Esophagus mucosa (tissue), 1 donor: ENCODE measurements at regions not wholly inside any gene's neighbourhood (a gene's known extent, or its start where the extent isn't known, plus 50 kb on each side); places are given as distances from the start of the nearest gene placed in this dataset.

Experiments
- ATAC-seq: fragments of 200-7000 bp; cut with Tn5 transposase; one replicate; pipeline ENCODE4 v1.9.1; 2020
- donor health status: DM: yes; HTN: yes; CAD: no.

DNA sequence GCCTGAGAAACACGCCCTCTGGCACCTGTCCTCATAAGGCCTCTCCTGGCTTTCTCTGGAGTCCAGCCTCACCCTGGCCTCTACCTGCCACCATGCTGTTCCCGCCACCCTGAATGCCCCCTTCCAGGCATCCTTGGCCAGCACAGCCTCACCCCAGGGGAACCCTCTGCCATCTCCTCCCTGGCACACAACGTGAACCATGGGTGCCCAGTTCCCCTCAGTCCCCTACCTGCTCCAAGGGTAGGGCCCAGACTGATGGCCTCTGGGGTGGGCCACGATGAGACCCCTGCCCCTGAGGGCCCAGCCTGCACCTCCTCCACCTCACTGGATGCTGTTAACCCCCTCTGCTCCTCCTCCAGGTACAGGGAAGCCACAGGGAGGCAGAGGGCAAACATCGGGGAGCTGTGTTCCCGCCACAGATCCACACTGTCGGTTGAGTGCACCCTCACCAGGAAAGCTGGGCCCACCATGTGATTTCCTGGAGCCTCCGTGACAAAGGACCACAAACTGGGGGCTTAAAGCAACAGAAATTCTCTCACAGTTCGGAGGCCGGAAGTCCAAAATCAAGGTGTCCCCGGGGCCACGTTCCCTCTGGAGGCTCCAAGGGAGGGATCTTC, 169.6 kb downstream of the BRD1 start:
- no peak for ATAC-seq

DNA sequence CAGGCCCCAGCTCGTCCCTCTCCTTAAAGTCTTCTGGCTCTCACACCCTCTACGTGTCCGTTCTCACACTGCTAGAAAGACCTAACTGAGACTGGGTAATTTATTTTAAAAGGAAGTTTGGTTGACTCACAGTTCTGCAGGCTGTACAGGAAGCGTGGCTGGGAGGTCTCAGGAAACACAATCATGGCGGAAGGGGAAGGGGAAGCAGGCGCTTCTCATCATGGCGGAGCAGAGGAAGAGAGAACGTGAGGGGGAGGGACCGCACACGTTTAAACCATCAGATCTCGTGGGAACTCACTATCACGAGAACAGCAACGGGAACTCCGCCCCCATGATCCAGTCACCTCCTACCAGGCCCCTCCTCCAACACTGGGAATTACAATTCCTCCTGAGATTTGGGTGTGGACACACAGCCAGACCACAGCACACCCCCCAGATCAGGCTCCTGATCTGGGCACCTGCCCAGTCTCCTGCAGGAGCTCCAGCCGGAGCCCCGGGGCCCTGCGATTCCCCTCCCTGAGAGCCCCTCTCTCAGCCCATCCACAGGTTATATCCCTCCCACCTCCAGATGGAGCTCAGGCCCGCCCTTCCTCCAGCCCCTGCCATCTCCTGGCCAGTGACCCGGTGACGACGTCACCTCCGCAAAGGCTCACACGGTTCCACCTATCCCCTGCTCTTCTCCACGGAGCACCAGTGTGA, 170.2 kb downstream of the BRD1 start:
- ATAC-seq: peak; percentile 62

DNA sequence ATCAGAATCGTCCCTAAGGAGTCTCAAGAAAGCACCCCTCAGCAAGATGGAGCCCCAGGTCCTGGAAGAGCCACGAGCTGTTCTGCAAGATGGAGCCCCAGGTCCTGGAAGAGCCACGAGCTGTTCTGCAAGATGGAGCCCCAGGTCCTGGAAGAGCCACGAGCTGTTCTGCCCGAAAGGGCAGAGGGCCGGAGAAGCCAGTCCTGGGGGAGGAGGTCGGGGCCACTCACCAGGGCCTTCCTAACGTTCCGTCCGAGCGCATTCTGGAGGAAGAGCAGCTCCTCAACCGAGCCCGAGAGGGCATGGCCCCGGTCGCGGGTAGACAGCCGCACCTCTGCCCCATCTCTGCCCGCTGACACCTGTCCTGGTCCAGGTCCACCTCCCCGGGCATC, 170.8 kb downstream of the BRD1 start:
- ATAC-seq: peak; percentile 48

DNA sequence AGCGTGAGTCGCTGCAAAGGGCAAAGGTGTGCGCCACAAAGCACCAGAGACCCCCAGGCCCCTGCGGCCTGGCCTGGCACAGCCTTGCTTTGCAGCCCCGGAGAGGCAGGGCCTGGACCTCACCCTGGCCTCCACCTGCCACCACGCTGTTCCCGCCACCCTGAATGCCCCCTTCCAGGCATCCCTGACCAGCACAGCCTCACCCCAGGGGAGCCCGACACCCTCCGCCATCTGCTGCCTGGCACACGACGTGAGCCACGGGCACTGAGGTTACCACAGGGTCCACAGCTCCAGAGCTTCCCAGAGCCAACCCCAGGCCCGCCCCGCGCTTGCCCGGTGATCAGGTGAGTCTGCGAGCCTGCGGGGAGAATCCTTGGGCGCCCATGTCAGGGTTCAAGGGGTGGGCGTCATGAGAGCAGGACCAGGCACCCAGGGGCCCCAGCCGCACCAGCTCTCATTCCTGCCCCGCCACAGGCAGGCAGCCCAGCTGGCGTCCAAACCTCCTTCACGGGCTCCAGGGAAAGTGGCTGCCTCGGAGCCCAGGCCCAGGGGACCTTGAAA, 171.3 kb downstream of the BRD1 start:
- ATAC-seq: peak; percentile 8

DNA sequence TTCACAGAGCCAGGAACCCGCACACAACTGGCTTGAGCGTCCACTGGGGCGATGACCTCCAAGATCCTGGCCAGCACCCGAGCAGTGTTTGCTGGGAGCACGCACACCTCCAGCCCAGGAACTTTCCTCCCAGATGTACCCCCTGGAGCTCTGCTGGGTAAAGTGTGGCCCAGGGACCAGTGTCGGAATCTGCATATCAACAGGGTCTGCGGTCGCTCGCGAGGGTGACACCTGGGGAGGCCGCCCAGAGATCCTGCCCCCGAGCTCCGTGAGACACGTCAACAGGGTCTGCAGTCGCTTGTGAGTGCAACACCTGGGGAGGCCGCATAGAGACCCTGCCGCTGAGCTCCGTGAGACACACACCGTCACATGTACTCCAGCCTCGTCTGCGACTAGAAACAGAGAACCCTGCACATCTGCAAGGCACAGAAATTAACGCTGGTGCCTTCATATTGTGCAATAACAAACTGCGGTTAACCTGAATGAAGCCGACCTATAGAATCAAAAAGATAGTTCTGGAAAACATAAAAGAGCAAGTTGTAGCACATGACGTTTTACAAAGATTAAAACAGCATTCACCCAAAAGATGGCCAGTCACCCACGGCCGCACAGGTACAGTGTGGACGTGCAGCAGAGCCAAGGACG, 172.4 kb downstream of the BRD1 start:
- ATAC-seq: no peak

DNA sequence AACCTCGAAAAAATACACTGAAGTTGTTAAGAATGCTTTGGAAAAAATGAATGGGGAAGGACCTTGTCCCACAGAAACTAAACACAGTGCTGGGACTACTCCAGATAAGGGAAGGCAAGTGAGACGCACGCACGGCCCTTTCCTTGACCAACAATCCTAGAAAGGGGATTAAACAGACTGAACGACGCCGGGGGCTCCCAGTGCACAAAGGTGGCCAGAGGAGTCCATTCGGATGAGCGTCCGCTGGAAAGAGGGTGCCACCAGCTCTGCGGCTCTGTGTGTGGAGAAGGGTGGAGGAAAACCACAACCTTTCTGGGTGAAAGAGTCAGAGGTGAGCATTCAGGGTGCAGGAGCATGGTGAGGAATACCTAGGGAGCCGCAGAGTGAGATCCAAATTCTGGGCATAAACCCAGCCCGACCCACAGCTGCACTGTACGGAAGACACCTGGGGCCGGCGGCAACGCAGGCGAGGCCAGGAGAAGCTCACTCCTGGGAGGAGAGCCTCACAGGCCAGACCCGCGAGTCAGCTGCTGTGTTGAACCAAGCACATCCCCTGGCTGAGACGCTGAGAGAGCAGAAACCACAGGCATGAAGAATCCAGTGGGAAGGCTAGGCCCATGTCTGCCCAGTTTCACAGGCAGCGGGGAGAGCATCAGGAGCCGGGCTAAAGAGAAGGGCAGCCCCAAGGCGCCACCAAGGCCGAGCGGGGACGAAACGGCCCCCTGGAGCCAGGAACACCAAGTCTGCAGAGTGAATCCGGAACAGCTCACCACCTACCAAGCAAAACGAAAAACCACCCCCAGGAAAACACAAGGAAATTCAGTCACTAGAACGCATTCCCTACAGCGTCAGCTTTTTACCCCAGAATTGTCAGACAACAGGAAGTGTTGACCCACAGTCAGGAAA, 177.1 kb downstream of the BRD1 start:
- no peak for ATAC-seq

DNA sequence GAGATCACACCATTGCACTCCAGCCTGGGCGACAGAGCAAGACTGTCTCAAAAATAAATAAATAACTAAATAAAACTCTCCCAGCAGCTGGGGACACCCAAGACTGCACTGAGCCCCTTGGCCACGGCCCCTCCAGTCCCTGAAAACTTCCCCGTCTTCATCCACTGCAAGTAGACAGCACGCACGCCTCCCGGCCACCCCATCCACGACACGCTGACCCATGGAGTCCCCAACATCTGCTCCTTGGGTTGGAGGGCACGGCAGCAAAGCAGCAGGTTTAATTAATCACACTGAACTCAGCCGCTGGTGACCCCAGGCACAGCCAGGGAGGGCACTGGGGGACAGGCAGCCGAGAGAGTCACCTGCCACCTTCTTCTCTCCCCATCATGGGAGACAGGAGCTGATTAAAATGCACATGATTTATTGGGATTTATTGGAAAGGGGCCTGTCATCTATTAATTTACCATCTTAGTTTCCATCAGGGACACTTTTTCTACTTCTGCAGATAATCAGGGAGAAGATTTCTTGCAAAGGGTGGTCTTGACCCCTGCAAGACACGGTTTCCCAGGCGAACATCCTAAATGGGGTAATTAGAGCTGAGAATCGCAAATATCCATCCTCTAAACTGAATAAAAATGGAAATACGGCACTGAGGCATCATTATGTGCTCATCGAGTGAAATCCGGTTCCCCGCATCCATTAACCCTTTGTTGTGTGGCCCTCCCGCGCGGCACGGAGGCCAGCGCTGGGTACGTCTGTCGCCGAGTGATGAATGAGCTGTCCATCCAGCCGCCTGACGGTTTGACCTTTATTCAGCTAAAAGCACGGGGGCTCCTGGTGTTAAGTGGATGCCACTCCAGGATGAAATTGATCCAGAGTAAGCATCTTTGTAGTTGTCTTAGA, 178.3 kb downstream of the BRD1 start:
- no peak for ATAC-seq

DNA sequence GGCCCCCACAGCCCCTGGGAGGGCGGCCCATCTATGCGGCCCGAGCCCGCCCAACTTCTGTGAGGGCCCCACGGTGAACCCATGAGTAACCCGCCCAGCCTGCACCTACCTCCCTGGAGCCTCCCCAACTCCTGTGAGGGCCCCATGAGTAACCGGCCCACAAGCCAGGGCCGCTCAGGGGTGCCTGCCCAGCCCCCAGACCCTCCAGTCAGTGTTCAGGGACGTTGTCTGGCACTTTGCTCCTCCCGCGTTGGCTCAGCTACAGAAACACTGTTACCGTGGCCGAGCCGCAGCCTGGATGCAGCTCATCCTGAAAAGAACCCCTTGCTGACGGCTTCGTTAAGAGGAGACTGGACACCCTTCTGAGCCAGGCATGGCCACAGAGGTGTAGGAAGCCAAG, 179.6 kb downstream of the BRD1 start:
- ATAC-seq: no peak

DNA sequence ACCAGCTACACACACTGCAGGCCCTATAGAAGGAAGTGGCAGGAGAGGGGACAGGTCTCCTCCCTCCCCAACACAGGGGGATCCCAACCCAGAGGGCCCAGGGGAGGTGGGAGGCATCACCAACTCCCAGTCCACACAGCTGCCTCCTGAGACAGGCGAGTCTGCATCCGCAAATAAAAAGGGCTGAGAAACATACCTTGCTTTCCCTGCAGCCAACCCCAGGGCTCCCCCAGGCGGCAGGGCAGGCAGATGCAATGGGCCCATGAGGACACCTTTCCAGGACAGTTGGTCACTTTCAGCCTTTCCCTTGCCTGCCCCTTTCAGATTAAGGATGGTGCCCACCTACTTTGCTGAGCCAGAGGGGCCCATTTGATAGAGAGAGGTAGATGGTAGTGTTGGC, 180.0 kb downstream of the BRD1 start:
- ATAC-seq: no peak

DNA sequence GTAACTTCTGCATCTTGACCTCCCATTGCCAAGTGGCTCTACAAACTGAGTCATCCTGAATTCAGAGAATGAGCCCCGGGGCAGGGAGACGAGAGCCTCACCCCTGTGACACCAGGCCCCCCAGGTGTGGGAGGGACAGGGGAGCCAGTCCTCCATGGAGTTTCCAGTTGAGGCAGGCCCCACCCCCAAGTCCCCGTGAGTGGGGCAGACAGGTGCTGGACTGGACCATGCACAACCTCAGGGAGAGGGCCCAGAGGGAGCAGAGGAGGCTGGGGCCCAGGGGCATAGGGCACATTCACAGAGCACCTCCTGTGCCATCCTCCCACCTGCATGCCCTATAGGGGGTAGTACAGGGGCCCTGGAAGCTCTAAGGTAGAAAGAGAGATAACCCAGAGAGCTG, 180.8 kb downstream of the BRD1 start:
- ATAC-seq: no peak

DNA sequence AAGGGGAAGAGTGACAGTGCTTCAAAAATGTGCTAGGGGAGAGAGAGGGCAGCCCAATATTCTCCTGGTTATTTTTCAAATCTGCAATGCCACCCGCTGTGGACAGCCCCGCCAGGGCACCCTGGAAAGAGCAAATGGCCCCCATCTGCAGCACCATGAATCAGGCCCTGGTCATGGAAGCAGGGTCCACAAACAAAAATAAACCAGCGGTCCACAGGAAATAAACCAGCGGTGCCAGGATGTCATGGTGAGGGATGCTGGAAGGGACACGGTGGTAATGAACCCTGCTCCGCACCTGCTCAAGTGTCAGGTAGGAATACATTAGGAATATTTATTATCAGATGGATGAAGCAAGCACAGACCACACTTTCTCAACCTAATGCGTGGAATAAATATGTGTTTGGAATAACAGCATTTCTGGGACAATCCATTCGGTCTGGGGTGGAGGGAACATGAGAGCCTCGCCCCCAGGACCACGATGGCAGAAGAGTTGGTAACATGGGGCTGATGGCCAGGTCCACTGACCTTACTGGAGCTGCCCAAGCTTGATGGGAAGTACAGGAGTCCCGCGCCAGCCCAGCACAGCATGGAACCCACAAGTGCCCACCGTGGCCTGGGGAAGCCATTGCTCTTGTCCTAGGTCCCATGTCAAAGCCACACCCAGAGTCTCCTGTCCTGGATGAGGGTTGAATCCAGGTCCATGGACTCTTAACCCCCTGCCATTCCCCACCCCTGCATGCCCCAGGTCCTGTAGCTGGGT, 181.7 kb downstream of the BRD1 start:
- no peak for ATAC-seq

DNA sequence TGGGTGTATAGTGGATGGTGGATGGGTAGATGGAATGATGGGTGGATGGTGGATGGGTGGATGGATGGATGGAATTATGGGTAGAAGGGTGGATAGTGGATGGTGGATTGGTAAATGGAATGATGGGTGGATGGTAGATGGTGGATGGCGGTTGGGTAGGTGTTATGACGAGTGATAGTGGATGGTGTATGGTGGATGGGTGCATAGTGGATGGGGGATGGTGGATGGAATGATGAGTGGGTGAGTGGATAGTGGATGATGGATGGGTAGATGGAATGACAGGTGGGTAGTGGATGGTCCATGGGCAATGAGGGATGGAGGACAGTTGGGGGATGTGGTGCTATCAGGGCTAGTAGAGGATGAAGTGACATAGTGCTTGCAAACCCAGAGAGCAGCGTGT, 182.4 kb downstream of the BRD1 start:
- no peak for ATAC-seq

DNA sequence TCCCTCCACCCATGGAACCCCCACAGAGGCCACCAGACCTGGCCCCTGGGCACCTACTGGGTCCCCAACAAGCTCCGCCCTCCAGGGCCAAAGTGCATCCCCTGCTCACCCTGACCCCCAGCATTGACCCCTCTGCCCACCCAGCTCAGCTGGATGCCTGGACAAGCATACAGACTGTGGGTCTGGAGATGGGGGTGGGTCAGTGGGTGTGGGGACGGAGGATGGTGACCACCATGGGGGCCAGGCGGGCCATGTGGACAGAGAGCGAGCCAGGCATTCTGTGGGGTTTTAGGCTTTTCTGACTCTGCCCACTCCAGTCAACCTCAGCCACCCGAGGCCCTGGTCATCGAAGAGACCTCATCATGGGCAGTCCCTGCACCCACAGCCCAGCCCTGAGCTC, 183.7 kb downstream of the BRD1 start:
- ATAC-seq: no peak

DNA sequence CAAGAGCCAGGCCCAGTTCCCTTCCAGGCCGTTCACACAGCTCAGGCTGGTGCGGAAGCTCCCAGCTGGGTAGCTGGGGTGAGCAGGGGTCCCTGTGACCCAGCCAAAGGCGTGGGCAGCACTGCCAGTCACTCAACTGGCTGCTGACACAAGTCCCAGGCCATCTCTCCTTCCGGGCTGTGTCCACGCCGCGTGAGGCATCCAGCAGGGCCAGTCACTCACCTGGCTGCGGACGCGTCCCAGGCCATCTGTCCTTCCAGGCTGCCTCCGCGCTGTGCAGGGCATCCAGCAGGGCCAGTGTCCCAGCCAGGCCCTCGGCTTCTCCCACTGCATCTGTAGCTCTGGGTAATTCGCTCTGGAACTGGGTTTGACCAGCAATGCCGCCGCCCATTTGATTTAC, 184.2 kb downstream of the BRD1 start:
- ATAC-seq: no peak

DNA sequence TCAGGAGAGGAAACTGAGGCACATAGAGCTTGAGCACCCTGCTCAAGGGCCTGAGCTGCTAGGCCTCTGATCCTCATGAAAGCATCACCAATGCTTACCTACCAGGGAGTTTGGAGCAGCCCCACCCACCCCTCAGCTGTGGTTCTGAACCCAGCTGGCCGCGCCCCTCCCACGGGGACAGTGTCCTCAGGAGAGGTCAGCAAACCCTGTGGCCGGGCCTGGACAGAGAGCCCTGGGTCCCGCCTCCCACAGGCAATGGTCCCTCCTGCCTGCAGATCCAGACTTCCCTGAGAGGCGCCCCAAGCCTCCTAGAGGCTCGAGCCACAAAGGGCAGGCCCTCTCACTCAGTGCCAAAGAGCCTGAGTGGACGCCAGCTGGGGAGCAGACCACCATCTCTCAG, 184.9 kb downstream of the BRD1 start:
- no peak for ATAC-seq

DNA sequence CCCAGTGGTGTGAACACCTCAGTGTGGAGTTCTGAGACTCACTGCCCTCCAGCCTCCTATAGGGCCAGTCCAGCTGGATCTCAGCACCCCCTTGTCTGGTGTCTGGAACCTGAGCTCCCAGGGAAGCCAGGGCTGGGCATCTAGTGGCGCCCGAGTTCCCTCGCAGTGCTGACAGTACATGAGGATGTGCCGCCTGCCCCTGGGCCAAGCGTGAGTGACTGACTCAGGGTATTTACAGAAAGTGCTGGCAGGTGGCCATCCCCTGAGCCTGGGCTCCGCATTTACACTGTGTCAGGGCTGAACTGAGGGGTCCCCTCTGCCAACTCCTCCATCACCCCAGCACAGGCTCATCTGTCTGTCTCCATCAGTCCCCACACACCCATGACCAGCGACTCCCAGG, 185.3 kb downstream of the BRD1 start:
- no peak for ATAC-seq

DNA sequence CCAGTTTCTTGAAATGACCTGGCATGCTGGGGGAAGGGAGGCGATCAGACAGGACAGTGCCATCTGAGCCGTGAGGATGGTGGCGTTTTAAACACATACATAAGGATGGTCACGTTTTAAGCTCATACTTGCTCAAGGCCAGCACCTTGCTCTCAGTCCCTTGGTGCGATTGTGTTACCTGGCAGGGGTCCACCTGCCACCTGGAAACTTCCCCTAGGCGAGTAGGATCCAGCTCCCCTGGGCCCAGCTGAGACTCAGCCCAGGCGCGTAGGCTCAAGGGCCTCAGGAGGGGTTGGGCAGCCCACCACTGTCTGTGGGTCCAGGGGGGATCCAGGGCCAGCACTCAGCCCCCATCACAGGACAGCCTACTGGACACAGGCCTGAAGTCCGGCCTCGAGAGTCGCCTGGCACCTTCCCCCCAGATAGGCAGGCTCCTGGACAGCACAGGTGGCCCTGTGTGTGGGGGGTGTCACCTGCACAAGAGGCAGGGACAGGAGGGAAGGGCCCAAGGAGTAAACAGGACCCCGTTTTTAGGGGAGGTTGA, 185.8 kb downstream of the BRD1 start:
- peak; percentile 6 for ATAC-seq

DNA sequence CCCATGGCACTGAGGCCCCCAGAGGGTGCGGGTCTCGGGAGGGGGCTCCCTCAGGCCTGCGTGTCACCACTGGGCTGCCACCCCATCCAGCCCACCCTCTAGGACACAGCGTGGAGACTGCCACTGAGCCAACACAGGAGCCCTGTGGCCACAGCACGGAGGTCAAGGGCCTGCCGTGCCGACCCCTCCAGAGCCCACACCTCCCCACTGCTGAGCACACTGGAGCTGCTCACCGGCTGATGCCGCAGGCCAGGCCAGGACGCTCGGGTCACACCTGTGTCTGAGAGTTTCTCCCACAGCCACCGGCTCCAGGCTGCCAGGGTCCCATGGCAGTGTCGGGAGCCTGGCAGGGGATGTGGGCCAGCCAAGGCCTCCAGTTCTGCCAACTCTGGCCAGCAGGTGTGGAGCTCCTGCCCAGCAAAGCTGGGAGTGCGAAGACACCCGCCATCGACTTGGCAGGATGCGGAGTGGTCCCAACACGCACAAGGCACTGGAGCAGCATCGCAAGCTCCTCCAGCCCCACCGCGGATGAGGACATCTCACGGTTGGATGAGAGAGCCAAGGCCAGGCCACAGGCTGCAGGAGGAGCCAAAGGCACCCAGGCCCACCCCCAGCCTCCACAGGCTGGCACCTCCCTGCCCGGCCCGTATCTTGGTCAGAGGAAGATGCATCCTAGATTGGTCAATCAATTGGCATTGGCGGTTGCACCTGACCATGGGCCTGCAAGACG, 187.1 kb downstream of the BRD1 start:
- ATAC-seq: no peak

DNA sequence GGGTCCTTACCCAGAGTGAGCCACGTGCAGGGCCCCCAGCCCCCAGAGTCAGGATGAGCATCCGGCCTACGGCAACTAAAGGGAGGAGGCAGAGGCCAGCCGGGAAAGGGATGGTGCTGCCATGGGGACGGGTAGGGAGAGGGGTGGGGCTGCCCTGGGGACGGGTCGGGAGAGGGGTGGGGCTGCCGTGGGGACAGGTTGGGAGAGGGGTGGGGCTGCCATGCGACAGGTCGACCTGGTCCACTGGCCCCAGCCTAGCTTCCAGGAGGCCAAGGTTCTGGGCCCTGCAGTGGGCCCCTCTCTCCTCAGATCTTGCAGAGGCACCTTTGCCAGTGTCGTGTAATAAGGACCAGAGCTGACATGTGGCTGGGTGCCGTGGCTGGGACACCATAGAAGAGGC, 187.7 kb downstream of the BRD1 start:
- no peak for ATAC-seq

DNA sequence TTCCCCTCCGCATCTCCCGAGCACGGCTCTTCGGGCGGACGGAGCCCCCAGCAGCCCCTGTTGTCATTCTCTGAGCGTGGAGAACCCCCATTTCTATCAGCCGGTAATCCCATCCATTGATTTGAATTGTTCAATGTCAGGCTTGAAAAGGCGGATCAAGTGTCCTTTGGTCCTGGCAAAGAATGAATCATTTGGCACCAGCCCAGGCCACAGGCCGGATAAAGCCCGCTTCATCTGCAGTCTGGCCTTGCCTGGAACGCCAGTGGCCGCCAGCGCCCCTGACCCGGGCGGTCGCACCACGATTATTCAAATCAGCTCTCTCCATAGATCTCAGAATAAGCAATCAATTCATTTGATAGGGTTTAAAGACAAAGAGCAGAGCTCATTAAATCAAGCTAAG, 188.9 kb downstream of the BRD1 start:
- no peak for ATAC-seq
